ENCODE measurements at regions not wholly inside any gene's neighbourhood (a gene's known extent, or its start where the extent isn't known, plus 50 kb on each side); places are given as distances from the start of the nearest gene placed in this dataset.

DNA sequence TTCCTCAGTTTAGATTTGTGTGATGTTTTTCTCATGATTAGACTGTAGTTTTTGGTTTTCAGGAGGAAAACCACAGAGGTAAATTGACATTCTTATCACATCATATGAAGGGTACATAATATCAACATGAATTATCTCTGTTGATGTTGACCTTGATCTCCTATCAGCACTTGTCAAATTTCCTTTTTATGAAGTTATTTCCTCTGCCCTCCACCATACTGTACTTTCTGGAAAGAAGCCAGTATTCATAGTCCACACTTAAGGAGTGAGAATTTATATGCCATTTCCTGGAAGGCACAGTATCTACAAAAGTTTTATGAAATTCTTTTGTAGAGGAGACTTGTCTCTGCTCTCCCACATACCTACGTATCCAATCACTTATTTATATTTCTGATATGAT is 807.2 kb upstream of the MBL2 start:
- TF ChIP-seq, protein P1, sequence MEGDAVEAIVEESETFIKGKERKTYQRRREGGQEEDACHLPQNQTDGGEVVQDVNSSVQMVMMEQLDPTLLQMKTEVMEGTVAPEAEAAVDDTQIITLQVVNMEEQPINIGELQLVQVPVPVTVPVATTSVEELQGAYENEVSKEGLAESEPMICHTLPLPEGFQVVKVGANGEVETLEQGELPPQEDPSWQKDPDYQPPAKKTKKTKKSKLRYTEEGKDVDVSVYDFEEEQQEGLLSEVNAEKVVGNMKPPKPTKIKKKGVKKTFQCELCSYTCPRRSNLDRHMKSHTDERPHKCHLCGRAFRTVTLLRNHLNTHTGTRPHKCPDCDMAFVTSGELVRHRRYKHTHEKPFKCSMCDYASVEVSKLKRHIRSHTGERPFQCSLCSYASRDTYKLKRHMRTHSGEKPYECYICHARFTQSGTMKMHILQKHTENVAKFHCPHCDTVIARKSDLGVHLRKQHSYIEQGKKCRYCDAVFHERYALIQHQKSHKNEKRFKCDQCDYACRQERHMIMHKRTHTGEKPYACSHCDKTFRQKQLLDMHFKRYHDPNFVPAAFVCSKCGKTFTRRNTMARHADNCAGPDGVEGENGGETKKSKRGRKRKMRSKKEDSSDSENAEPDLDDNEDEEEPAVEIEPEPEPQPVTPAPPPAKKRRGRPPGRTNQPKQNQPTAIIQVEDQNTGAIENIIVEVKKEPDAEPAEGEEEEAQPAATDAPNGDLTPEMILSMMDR (IDR thresholded peaks at IDR 0.05) = no peak
- TF ChIP-seq POLR2A (IDR thresholded peaks at IDR 0.05) (no peak), EP300 (IDR thresholded peaks at IDR 0.05) (no peak), POLR2AphosphoS5 (IDR thresholded peaks at IDR 0.05) (no peak)
